GM12878 (cell line): ENCODE measurements at regions not wholly inside any gene's neighbourhood (a gene's known extent, or its start where the extent isn't known, plus 50 kb on each side); places are given as distances from the start of the nearest gene placed in this dataset.

Experiments
- ATAC-seq: fragments of 200-7000 bp; cut with Tn5 transposase; 3 replicates; pipeline ENCODE4 v1.9.1; 2020; ENCODE audit warnings: mild to moderate bottlenecking, moderate library complexity
- BruUV-seq: library from RNA; stranded (reverse); fragments of 400-500 nt; replicated peaks from 2 replicates; lab custom pipeline; 2021; lab: Mats Ljungman, UMichigan
- CTCF ChIA-PET: fragments of 300-600 bp; sonication (Branson Sonifier 250); formaldehyde crosslinking; extraction: SDS; loops from one replicate; lab custom pipeline; 2021; ENCODE audit warnings: inconsistent platforms; lab: Yijun Ruan, JAX
- POLR2A ChIA-PET: fragments of 350-600 bp; formaldehyde crosslinking; extraction: SDS; loops from one replicate; lab custom pipeline; 2021; ENCODE audit warnings: inconsistent platforms; lab: Charles Lee
- RAD21 ChIA-PET: fragments of 300-600 bp; sonication (Branson Sonifier 250); formaldehyde crosslinking; loops from one replicate; lab custom pipeline; 2023; ENCODE audit warnings: antibody characterized with exemption; ENCODE audit not compliant: unreplicated experiment; lab: Charles Lee
- SMC1A ChIA-PET: fragments of 300-600 bp; sonication (Branson Sonifier 250); formaldehyde crosslinking; loops from one replicate; lab custom pipeline; 2023; ENCODE audit not compliant: unreplicated experiment, uncharacterized antibody; lab: Charles Lee
- DNase-seq: peaks from one replicate; pipeline ENCODE4 v3.0.0-alpha.2; 2011; ENCODE audit warnings: low read depth, low spot score
- FAIRE-seq: peaks from 3 replicates; lab custom pipeline; 2011; peaks lifted over from hg19 to GRCh38; lab: Jason Lieb, UNC
- H2AFZ ChIP-seq: 2 replicates; pipeline ENCODE4 v1.6.0; 2011; ENCODE audit warnings: low read depth, low read length, control low read depth; ENCODE audit not compliant: control insufficient read depth
- H3K27ac ChIP-seq: 2 replicates; pipeline ENCODE4 v1.5.1; 2011; ENCODE audit warnings: control low read depth; ENCODE audit not compliant: control insufficient read depth, insufficient read depth
- H3K27me3 ChIP-seq, 2 experiments: replicated peaks in 1 of 2; 2 replicates each; pipeline versions ENCODE4 v1.6.0 to v1.6.1; 2011; ENCODE audit warnings: low read length in 1 of 2; ENCODE audit not compliant: control insufficient read depth in 2 of 2, insufficient read depth in 2 of 2
- H3K36me3 ChIP-seq, 2 experiments: 2 replicates each; pipeline ENCODE4 v1.5.1; 2011; ENCODE audit warnings: low read length in 1 of 2; ENCODE audit not compliant: control insufficient read depth in 2 of 2, insufficient read depth in 2 of 2
- H3K4me1 ChIP-seq: 2 replicates; pipeline ENCODE4 v1.6.1; 2011; ENCODE audit warnings: mild to moderate bottlenecking, low read length, moderate library complexity, mixed read lengths; ENCODE audit not compliant: control insufficient read depth, insufficient read depth
- H3K4me2 ChIP-seq: 2 replicates; pipeline ENCODE4 v1.6.0; 2011; ENCODE audit warnings: control low read depth; ENCODE audit not compliant: control insufficient read depth, insufficient read depth
- H3K4me3 ChIP-seq: fragments of 200-600 bp; sonication (generic); 2 replicates; pipeline ENCODE4 v1.5.1; 2016
- H3K79me2 ChIP-seq: 2 replicates; pipeline ENCODE4 v1.6.0; 2011; ENCODE audit warnings: low read length; ENCODE audit not compliant: control insufficient read depth, insufficient read depth
- H3K9ac ChIP-seq: 2 replicates; pipeline ENCODE4 v1.8.0; 2011; ENCODE audit warnings: low read length, control low read depth, mixed read lengths; ENCODE audit not compliant: control insufficient read depth, insufficient read depth
- H3K9me3 ChIP-seq: replicated peaks from 3 replicates; pipeline ENCODE4 v1.5.1; 2011; ENCODE audit warnings: mild to moderate bottlenecking, low read length; ENCODE audit not compliant: control insufficient read depth, insufficient read depth
- H4K20me1 ChIP-seq: 2 replicates; pipeline ENCODE4 v1.6.0; 2011; ENCODE audit not compliant: control insufficient read depth, insufficient read depth
- ASH2L ChIP-seq: fragments of 300-600, 200-600 bp; sonication (generic); IDR thresholded peaks from 2 replicates; pipeline ENCODE4 v1.6.1; 2017; ENCODE audit warnings: low read depth, mild to moderate bottlenecking, borderline replicate concordance
- CREM ChIP-seq: IDR thresholded peaks from 2 replicates; pipeline ENCODE4 v1.6.1; 2014; ENCODE audit warnings: antibody characterized with exemption, low read depth
- GABPA ChIP-seq: IDR thresholded peaks from 2 replicates; pipeline ENCODE4 v1.6.1; 2014; ENCODE audit warnings: antibody characterized with exemption, low read depth, mild to moderate bottlenecking, inconsistent platforms
- IRF4 ChIP-seq: IDR thresholded peaks from 2 replicates; pipeline ENCODE4 v1.6.1; 2011; ENCODE audit warnings: low read depth, low read length
- LARP7 ChIP-seq: fragments of 450-650 bp; IDR thresholded peaks from 2 replicates; pipeline ENCODE4 v1.6.1; 2017; ENCODE audit warnings: mild to moderate bottlenecking
- MYC ChIP-seq: IDR thresholded peaks from 2 replicates; pipeline ENCODE4 v1.6.1; 2011; ENCODE audit warnings: mild to moderate bottlenecking, low read length, moderate library complexity, inconsistent platforms; ENCODE audit not compliant: insufficient read depth, insufficient replicate concordance, insufficient read length, severe bottlenecking
- SMARCA5 ChIP-seq: fragments of 450-650 bp; IDR thresholded peaks from 2 replicates; pipeline ENCODE4 v1.6.1; 2017; ENCODE audit warnings: mild to moderate bottlenecking
- SRF ChIP-seq, 2 experiments: IDR thresholded peaks; 2 replicates each; pipeline ENCODE4 v1.6.1; 2011; ENCODE audit warnings: low read depth in 2 of 2, low read length in 2 of 2, mild to moderate bottlenecking in 1 of 2, moderate library complexity in 1 of 2
- TBL1XR1 ChIP-seq: IDR thresholded peaks from 2 replicates; pipeline ENCODE4 v1.6.1; 2012; ENCODE audit warnings: low read depth, low read length, improper control_type of control experiment
- TCF12 ChIP-seq: IDR thresholded peaks from 2 replicates; pipeline ENCODE4 v1.6.1; 2011; ENCODE audit warnings: low read depth, mild to moderate bottlenecking, low read length
- WRNIP1 ChIP-seq: IDR thresholded peaks from 2 replicates; pipeline ENCODE4 v1.6.1; 2011; ENCODE audit warnings: low read depth, low read length, improper control_type of control experiment, borderline replicate concordance
- ZBTB40 ChIP-seq: fragments of 450-650 bp; IDR thresholded peaks from 2 replicates; pipeline ENCODE4 v1.6.1; 2016; ENCODE audit warnings: mild to moderate bottlenecking, moderate library complexity, borderline replicate concordance
- ZNF274 ChIP-seq: IDR thresholded peaks from one replicate; pipeline ENCODE4 v1.8.0; 2011; ENCODE audit not compliant: insufficient read length, insufficient read depth
- ZNF384 ChIP-seq: IDR thresholded peaks from 2 replicates; pipeline ENCODE4 v1.6.1; 2012; ENCODE audit warnings: low read depth, mild to moderate bottlenecking, low read length, improper control_type of control experiment, borderline replicate concordance
- WGBS: methylation state at CpG from one replicate; pipeline ENCODE4 v1.1.6; 2016; ENCODE audit warnings: low lambda C conversion rate; ENCODE audit not compliant: insufficient replicate concordance, insufficient coverage; ENCODE audit errors: missing lambda C conversion rate; 5-methylcytosine and 5-hydroxymethylcytosine counted together
- in situ Hi-C: fragments of 300-500 bp; cut with MboI; formaldehyde crosslinking; loops from 9 replicates; pipeline ENCODE4 v1.14.3; 2018; ENCODE audit warnings: mixed read lengths
- intact Hi-C: fragments of 100-400 bp; cut with micrococcal nuclease; formaldehyde crosslinking; loops from one replicate; pipeline ENCODE4 v1.14.2; 2022; ENCODE audit not compliant: unreplicated experiment
- TF ChIP-seq, protein P1 (sequence below): fragments of 150-350 bp; IDR thresholded peaks from 2 replicates; pipeline ENCODE4 v1.6.1; 2016; ENCODE audit warnings: low read depth, low read length
- TF ChIP-seq, protein P2 (sequence below): IDR thresholded peaks from 2 replicates; pipeline ENCODE4 v1.6.1; 2012; ENCODE audit warnings: low read length, inconsistent platforms

DNA sequence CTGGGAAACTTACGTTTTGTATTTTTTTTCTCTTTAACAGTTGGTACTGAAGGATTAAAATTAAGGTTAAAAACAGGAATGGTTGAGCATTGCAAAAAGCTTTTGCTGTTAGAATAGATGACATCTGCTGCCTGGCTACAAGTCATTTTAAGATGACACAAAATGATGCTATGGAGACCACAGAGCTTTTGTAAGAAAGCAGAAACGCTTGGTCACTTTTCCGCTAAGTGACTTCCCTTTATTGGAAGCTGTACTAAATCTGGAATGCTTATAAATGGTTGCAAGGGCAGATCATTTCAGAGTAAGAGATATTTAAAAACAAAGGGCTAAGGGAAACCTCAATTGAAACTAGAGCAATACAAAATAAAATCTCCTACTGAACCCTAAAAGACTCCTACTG, 544.0 kb downstream of the STK39 start (continued):
- no peak for TF ChIP-seq ZBTB40

DNA sequence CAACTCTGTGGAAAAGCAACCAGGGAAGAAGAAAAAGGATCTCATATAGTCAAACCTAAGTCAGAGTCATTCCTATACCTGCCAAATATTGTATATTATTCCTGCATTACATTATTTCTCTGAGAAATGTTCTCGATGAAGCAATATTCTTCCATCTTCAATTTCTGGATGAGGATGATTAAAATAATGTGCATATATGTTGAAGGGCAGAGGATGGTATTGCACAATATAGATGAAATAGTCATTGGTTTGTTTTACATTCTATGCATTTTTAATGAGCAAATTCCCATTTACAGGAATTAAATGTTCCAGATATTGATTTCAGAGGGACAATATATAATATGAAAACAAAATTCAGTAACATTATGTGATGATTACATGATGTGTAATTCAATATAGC, 545.2 kb downstream of the STK39 start:
- H2AFZ ChIP-seq = no peak overlapping the region
- H3K36me3 ChIP-seq = no peaks in the 10 kb centered on the region
- H3K9ac ChIP-seq = no peak overlapping the region
- POLR2A ChIA-PET = no interaction called here
- no peak for ATAC-seq
- SMC1A ChIA-PET = interaction anchor here (0.7 kb wide), 1 partner anchor 148 kb away, joined by 3 read pairs; no protein-coding TSS in a partner anchor
- H3K4me1 ChIP-seq = no peaks in the 10 kb centered on the region
- H3K4me3 ChIP-seq = no peak overlapping the region
- 0% methylated on average over 1 of the region's 1 CpG for WGBS
- no peak overlapping the region for H3K27ac ChIP-seq
- no TSS peak for BruUV-seq
- H3K79me2 ChIP-seq = no peaks in the 10 kb centered on the region
- in situ Hi-C loops = no loop called here
- no peaks in the 10 kb centered on the region for H4K20me1 ChIP-seq
- H3K4me2 ChIP-seq = no peak overlapping the region
- H3K27me3 ChIP-seq = no peaks in the 10 kb centered on the region
- RAD21 ChIA-PET = no interaction called here
- no peaks in the 10 kb centered on the region for H3K9me3 ChIP-seq
- CTCF ChIA-PET = no interaction called here
- FAIRE-seq = no peak
- no peak for DNase-seq
- intact Hi-C loops = no loop called here
- TF ChIP-seq, protein P1, sequence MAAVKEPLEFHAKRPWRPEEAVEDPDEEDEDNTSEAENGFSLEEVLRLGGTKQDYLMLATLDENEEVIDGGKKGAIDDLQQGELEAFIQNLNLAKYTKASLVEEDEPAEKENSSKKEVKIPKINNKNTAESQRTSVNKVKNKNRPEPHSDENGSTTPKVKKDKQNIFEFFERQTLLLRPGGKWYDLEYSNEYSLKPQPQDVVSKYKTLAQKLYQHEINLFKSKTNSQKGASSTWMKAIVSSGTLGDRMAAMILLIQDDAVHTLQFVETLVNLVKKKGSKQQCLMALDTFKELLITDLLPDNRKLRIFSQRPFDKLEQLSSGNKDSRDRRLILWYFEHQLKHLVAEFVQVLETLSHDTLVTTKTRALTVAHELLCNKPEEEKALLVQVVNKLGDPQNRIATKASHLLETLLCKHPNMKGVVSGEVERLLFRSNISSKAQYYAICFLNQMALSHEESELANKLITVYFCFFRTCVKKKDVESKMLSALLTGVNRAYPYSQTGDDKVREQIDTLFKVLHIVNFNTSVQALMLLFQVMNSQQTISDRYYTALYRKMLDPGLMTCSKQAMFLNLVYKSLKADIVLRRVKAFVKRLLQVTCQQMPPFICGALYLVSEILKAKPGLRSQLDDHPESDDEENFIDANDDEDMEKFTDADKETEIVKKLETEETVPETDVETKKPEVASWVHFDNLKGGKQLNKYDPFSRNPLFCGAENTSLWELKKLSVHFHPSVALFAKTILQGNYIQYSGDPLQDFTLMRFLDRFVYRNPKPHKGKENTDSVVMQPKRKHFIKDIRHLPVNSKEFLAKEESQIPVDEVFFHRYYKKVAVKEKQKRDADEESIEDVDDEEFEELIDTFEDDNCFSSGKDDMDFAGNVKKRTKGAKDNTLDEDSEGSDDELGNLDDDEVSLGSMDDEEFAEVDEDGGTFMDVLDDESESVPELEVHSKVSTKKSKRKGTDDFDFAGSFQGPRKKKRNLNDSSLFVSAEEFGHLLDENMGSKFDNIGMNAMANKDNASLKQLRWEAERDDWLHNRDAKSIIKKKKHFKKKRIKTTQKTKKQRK = no peak
- TF ChIP-seq SRF (IDR thresholded peaks at IDR 0.05; ENCODE audit: low read depth in 2 of 2, low read length in 2 of 2) (no peak), TBL1XR1 (no peak), MYC (no peak), ZNF384 (no peak), IRF4 (no peak), WRNIP1 (no peak), SMARCA5 (no peak), LARP7 (no peak), TCF12 (no peak), ASH2L (no peak), ZNF274 (no peak), GABPA (no peak), CREM (no peak)
- TF ChIP-seq, protein P2, sequence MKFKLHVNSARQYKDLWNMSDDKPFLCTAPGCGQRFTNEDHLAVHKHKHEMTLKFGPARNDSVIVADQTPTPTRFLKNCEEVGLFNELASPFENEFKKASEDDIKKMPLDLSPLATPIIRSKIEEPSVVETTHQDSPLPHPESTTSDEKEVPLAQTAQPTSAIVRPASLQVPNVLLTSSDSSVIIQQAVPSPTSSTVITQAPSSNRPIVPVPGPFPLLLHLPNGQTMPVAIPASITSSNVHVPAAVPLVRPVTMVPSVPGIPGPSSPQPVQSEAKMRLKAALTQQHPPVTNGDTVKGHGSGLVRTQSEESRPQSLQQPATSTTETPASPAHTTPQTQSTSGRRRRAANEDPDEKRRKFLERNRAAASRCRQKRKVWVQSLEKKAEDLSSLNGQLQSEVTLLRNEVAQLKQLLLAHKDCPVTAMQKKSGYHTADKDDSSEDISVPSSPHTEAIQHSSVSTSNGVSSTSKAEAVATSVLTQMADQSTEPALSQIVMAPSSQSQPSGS = no peak
